Stimulated activated memory B cell treated with anti-CD40 and anti-IgM and Interleukin-4, amounts not matched to agents 10 μg/mL and 1 μg/mL and 100 μg/mL, for 72 hours (primary cell): ENCODE measurements at regions not wholly inside any gene's neighbourhood (a gene's known extent, or its start where the extent isn't known, plus 50 kb on each side); places are given as distances from the start of the nearest gene placed in this dataset.
A peak's percentile ranks its signal among the peaks of the same experiment; 100 is the strongest.

ENCODE experiments used
- ATAC-seq: fragments of 150-1000 bp; cut with Tn5 transposase; 2 replicates; pipeline ENCODE4 v1.10.0; 2021
- H3K27ac Mint-ChIP-seq: one replicate; pipeline ENCODE4 v1.8.0; 2022; ENCODE audit warnings: mild to moderate bottlenecking, mixed read lengths
- H3K27me3 Mint-ChIP-seq: one replicate; pipeline ENCODE4 v1.8.0; 2022; ENCODE audit warnings: mixed read lengths
- H3K36me3 Mint-ChIP-seq: one replicate; pipeline ENCODE4 v1.8.0; 2022; ENCODE audit warnings: mixed read lengths
- H3K4me1 Mint-ChIP-seq: one replicate; pipeline ENCODE4 v1.8.0; 2022; ENCODE audit warnings: mixed read lengths
- H3K4me3 Mint-ChIP-seq: one replicate; pipeline ENCODE4 v1.8.0; 2022; ENCODE audit warnings: mild to moderate bottlenecking, moderate library complexity, mixed read lengths
- H3K9me3 Mint-ChIP-seq: one replicate; pipeline ENCODE4 v1.8.0; 2022; ENCODE audit warnings: mixed read lengths

GRCh38 chr19:29107831-29108230 is 105.1 kb downstream of the UQCRFS1 start:
- Mint-ChIP-seq H3K4me1 (no peaks in the 10 kb centered on the region), H3K27me3 (no peaks in the 10 kb centered on the region), H3K36me3 (no peaks in the 10 kb centered on the region), H3K27ac (no peak overlapping the region), H3K4me3 (no peak overlapping the region), H3K9me3 (peaks cover 13% of the 10 kb centered on the region)
- ATAC-seq = no peak

- no peak overlapping the region for H3K4me3 Mint-ChIP-seq
- no peaks in the 10 kb centered on the region for H3K4me1 Mint-ChIP-seq
- H3K27ac Mint-ChIP-seq = no peak overlapping the region
- no peak for ATAC-seq
- no peaks in the 10 kb centered on the region for H3K27me3 Mint-ChIP-seq
- H3K9me3 Mint-ChIP-seq = peaks cover 12% of the 10 kb centered on the region
- H3K36me3 Mint-ChIP-seq = no peaks in the 10 kb centered on the region
Measured at GRCh38 chr19:29106346-29106885, 106.5 kb downstream of the UQCRFS1 start.

- no peak overlapping the region for H3K27ac Mint-ChIP-seq
- H3K4me1 Mint-ChIP-seq = no peaks in the 10 kb centered on the region
- H3K36me3 Mint-ChIP-seq = no peaks in the 10 kb centered on the region
Measured at GRCh38 chr19:29105629-29106292, 107.2 kb downstream of the UQCRFS1 start.

GRCh38 chr19:29104605-29105241 is 108.2 kb downstream of the UQCRFS1 start:
- Mint-ChIP-seq H3K9me3 (peaks cover 10% of the 10 kb centered on the region), H3K36me3 (no peaks in the 10 kb centered on the region), H3K27me3 (no peaks in the 10 kb centered on the region), H3K4me1 (no peaks in the 10 kb centered on the region), H3K4me3 (no peak overlapping the region), H3K27ac (no peak overlapping the region)
- no peak for ATAC-seq

More at GRCh38 chr19:29105629-29106292, 107.2 kb downstream of the UQCRFS1 start:
- Mint-ChIP-seq H3K9me3 (peaks cover 10% of the 10 kb centered on the region), H3K27me3 (no peaks in the 10 kb centered on the region), H3K4me3 (no peak overlapping the region)
- ATAC-seq = no peak

- Mint-ChIP-seq H3K36me3 (no peaks in the 10 kb centered on the region), H3K27me3 (no peaks in the 10 kb centered on the region), H3K4me1 (no peaks in the 10 kb centered on the region), H3K4me3 (no peak overlapping the region), H3K27ac (no peak overlapping the region), H3K9me3 (peaks cover 3% of the 10 kb centered on the region)
- ATAC-seq = no peak
Measured at GRCh38 chr19:29098863-29099481, 114.0 kb downstream of the UQCRFS1 start.

GRCh38 chr19:29098091-29098490 is 114.9 kb downstream of the UQCRFS1 start:
- H3K27ac Mint-ChIP-seq = no peak overlapping the region
- no peaks in the 10 kb centered on the region for H3K4me1 Mint-ChIP-seq
- no peak for ATAC-seq
- no peaks in the 10 kb centered on the region for H3K27me3 Mint-ChIP-seq
- no peaks in the 10 kb centered on the region for H3K36me3 Mint-ChIP-seq
- H3K4me3 Mint-ChIP-seq = no peak overlapping the region
- peaks cover 3% of the 10 kb centered on the region for H3K9me3 Mint-ChIP-seq

- no peaks in the 10 kb centered on the region for H3K36me3 Mint-ChIP-seq
- no peaks in the 10 kb centered on the region for H3K4me1 Mint-ChIP-seq
- no peak for ATAC-seq
- peaks cover 3% of the 10 kb centered on the region for H3K9me3 Mint-ChIP-seq
- H3K27me3 Mint-ChIP-seq = no peaks in the 10 kb centered on the region
- no peak overlapping the region for H3K27ac Mint-ChIP-seq
- H3K4me3 Mint-ChIP-seq = no peak overlapping the region
Measured at GRCh38 chr19:29096896-29097295, 116.1 kb downstream of the UQCRFS1 start.

- H3K27ac Mint-ChIP-seq = no peak overlapping the region
- no peaks in the 10 kb centered on the region for H3K27me3 Mint-ChIP-seq
- no peak for ATAC-seq
- peaks cover 3% of the 10 kb centered on the region for H3K9me3 Mint-ChIP-seq
- no peaks in the 10 kb centered on the region for H3K36me3 Mint-ChIP-seq
- no peak overlapping the region for H3K4me3 Mint-ChIP-seq
- H3K4me1 Mint-ChIP-seq = no peaks in the 10 kb centered on the region
Measured at GRCh38 chr19:29093553-29093908, 119.4 kb downstream of the UQCRFS1 start.

GRCh38 chr19:29092712-29093552 is 120.0 kb downstream of the UQCRFS1 start:
- Mint-ChIP-seq H3K4me3 (no peak overlapping the region), H3K4me1 (no peaks in the 10 kb centered on the region), H3K36me3 (no peaks in the 10 kb centered on the region), H3K27me3 (no peaks in the 10 kb centered on the region), H3K9me3 (peaks cover 4% of the 10 kb centered on the region), H3K27ac (no peak overlapping the region)
- no peak for ATAC-seq

GRCh38 chr19:29090783-29091526 is 122.0 kb downstream of the UQCRFS1 start:
- H3K4me3 Mint-ChIP-seq = no peak overlapping the region
- H3K36me3 Mint-ChIP-seq = no peaks in the 10 kb centered on the region
- no peaks in the 10 kb centered on the region for H3K4me1 Mint-ChIP-seq
- H3K27me3 Mint-ChIP-seq = no peaks in the 10 kb centered on the region
- H3K9me3 Mint-ChIP-seq = peaks cover 10% of the 10 kb centered on the region
- no peak for ATAC-seq
- H3K27ac Mint-ChIP-seq = no peak overlapping the region

- ATAC-seq = no peak
- Mint-ChIP-seq H3K4me3 (no peak overlapping the region), H3K9me3 (peaks cover 15% of the 10 kb centered on the region), H3K4me1 (no peaks in the 10 kb centered on the region), H3K27me3 (peaks cover 2% of the 10 kb centered on the region), H3K27ac (no peak overlapping the region), H3K36me3 (no peaks in the 10 kb centered on the region)
Measured at GRCh38 chr19:29089315-29089870, 123.6 kb downstream of the UQCRFS1 start.

GRCh38 chr19:29088761-29089160 is 124.2 kb downstream of the UQCRFS1 start:
- ATAC-seq = no peak
- Mint-ChIP-seq H3K4me3 (no peak overlapping the region), H3K4me1 (no peaks in the 10 kb centered on the region), H3K27me3 (peaks cover 7% of the 10 kb centered on the region), H3K36me3 (no peaks in the 10 kb centered on the region), H3K27ac (no peak overlapping the region), H3K9me3 (peaks cover 17% of the 10 kb centered on the region)

- H3K27me3 Mint-ChIP-seq = peaks cover 7% of the 10 kb centered on the region
- no peaks in the 10 kb centered on the region for H3K4me1 Mint-ChIP-seq
- ATAC-seq = peak; percentile 17
Measured at GRCh38 chr19:29086646-29087045, 126.3 kb downstream of the UQCRFS1 start.

GRCh38 chr19:29086182-29086581 is 126.8 kb downstream of the UQCRFS1 start:
- no peak for ATAC-seq
- Mint-ChIP-seq H3K4me3 (no peak overlapping the region), H3K4me1 (no peaks in the 10 kb centered on the region), H3K9me3 (peaks cover 17% of the 10 kb centered on the region), H3K27me3 (peaks cover 7% of the 10 kb centered on the region), H3K27ac (no peak overlapping the region), H3K36me3 (no peaks in the 10 kb centered on the region)

More at GRCh38 chr19:29086646-29087045, 126.3 kb downstream of the UQCRFS1 start:
- Mint-ChIP-seq H3K4me3 (no peak overlapping the region), H3K9me3 (peaks cover 17% of the 10 kb centered on the region), H3K36me3 (no peaks in the 10 kb centered on the region), H3K27ac (no peak overlapping the region)
